KOPT-K1 (cell line): ENCODE measurements at regions not wholly inside any gene's neighbourhood (a gene's known extent, or its start where the extent isn't known, plus 50 kb on each side); places are given as distances from the start of the nearest gene placed in this dataset.

ENCODE experiments used
- H3K27ac ChIP-seq: fragments of 200-600 bp; sonication (generic); 2 replicates; pipeline ENCODE4 v1.5.1; 2016; ENCODE audit warnings: antibody characterized with exemption, mild to moderate bottlenecking, low read depth, low read length; ENCODE audit not compliant: poor library complexity, severe bottlenecking
- H3K36me3 ChIP-seq: fragments of 200-600 bp; sonication (generic); 2 replicates; pipeline ENCODE4 v1.5.1; 2017; ENCODE audit warnings: antibody characterized with exemption, mild to moderate bottlenecking, low read length, moderate library complexity; ENCODE audit not compliant: insufficient read depth
- H3K9me3 ChIP-seq: fragments of 200-600 bp; sonication (generic); 2 replicates; pipeline ENCODE4 v1.5.1; 2017; ENCODE audit warnings: antibody characterized with exemption, low read length, mild to moderate bottlenecking; ENCODE audit not compliant: insufficient read depth, poor library complexity, severe bottlenecking

- Histone ChIP-seq H3K9me3 (no peaks in the 10 kb centered on the region), H3K36me3 (no peaks in the 10 kb centered on the region), H3K27ac (no peak overlapping the region)
Observed at GRCh38 chr13:71261256-71261655, 605.7 kb downstream of the DACH1 start.

GRCh38 chr13:71260246-71260645, 606.8 kb downstream of the DACH1 start:
- no peaks in the 10 kb centered on the region for H3K36me3 ChIP-seq
- H3K9me3 ChIP-seq = no peaks in the 10 kb centered on the region
- no peak overlapping the region for H3K27ac ChIP-seq

- H3K9me3 ChIP-seq = no peaks in the 10 kb centered on the region
- no peaks in the 10 kb centered on the region for H3K36me3 ChIP-seq
Observed at GRCh38 chr13:71255633-71256032, 611.4 kb downstream of the DACH1 start.

GRCh38 chr13:71254384-71254783, 612.6 kb downstream of the DACH1 start:
- Histone ChIP-seq H3K9me3 (no peaks in the 10 kb centered on the region), H3K27ac (no peak overlapping the region), H3K36me3 (no peaks in the 10 kb centered on the region)

More at GRCh38 chr13:71255633-71256032, 611.4 kb downstream of the DACH1 start:
- no peak overlapping the region for H3K27ac ChIP-seq

DNA sequence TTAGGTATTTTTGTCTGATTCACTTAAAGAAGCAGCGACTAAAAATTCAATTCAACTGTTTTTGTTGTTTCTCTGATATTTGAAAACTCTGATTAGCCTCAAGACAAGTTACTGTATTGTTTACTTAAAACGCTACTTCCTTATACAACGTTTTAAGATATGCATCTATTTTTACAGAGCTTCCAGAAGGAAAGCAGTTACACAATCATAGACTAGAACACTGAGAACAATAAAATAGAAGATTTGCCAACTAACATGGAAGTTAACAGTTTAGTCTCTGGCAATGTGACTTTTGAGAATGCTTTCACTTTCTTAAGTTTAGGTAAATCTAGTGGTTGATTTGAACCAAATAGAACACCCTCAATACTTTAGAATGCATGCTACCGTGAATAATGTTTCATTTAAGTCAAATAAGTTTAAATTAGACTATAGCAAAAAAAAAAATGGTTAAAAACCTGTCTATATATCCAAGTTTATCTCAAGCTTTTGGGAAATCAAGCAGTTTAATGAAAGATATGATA, 614.8 kb downstream of the DACH1 start:
- Histone ChIP-seq H3K9me3 (no peaks in the 10 kb centered on the region), H3K36me3 (no peaks in the 10 kb centered on the region), H3K27ac (no peak overlapping the region)

- Histone ChIP-seq H3K9me3 (no peaks in the 10 kb centered on the region), H3K27ac (no peak overlapping the region), H3K36me3 (no peaks in the 10 kb centered on the region)
Observed at GRCh38 chr13:71251292-71251951, 615.6 kb downstream of the DACH1 start.

GRCh38 chr13:71249011-71249410, 618.0 kb downstream of the DACH1 start:
- no peak overlapping the region for H3K27ac ChIP-seq
- H3K36me3 ChIP-seq = no peaks in the 10 kb centered on the region
- H3K9me3 ChIP-seq = no peaks in the 10 kb centered on the region

DNA sequence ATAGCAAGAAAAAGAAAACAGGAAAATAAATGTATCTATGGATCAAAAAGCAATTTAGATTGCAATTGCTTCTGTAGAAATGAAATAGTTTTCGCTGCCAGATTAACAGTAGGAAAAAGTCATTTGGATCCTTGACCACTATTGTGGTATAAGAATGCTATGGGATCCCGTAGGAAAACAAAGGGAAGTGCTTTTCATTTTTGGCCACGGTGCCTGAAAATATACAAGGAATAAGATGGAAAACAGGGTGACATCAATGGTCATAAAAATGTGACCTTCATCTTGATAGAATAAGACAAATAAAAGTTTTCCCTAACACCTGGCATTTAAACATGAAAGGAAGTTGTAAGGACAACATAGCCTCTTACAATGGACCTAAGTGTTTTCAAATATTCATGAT, 622.8 kb downstream of the DACH1 start:
- Histone ChIP-seq H3K36me3 (no peaks in the 10 kb centered on the region), H3K9me3 (no peaks in the 10 kb centered on the region), H3K27ac (no peak overlapping the region)

DNA sequence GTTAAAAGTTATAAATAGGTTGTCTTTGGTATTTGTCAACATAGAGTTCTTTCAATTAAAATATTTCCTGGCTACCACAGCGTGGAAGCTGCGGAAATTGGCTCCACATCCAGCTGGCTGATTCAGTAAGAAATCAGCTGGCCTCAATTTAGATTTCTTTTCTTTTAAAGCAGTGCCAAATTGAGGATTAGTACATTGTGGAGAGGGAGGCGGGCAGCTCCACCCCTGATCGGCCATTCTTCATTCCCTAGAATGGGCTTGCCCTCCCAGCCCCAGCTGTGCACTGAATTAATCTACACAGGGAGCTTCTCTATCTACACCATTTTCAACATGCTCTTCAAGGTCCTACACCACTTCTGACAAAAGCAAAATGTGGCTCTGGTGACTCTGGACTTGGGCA, 624.8 kb downstream of the DACH1 start:
- Histone ChIP-seq H3K9me3 (no peaks in the 10 kb centered on the region), H3K36me3 (no peaks in the 10 kb centered on the region), H3K27ac (no peak overlapping the region)

DNA sequence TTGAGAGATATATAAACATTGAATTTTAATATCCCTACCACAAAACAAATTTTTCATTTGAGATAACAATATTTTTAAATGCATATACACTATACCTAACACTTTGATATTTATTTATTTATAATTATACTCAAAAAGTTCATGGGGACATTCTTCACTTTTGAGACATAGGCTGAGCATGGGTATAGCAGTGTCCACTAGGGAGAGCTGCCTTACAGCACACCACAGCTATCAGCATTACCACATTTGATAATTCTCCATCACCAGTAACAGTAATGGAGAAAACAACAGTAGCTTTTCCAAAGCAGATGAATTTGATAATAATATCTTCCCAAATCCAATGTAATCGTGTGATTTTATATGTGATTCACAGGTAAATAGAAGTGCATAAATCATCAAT, 626.1 kb downstream of the DACH1 start:
- no peak overlapping the region for H3K27ac ChIP-seq

GRCh38 chr13:71237332-71237731, 629.7 kb downstream of the DACH1 start:
- H3K9me3 ChIP-seq = no peaks in the 10 kb centered on the region
- H3K27ac ChIP-seq = no peak overlapping the region
- H3K36me3 ChIP-seq = no peaks in the 10 kb centered on the region

More for the DNA sequence above, 626.1 kb downstream of the DACH1 start:
- Histone ChIP-seq H3K36me3 (no peaks in the 10 kb centered on the region), H3K9me3 (no peaks in the 10 kb centered on the region)

GRCh38 chr13:71219698-71220415, 647.1 kb downstream of the DACH1 start:
- Histone ChIP-seq H3K36me3 (no peaks in the 10 kb centered on the region), H3K27ac (no peak overlapping the region), H3K9me3 (no peaks in the 10 kb centered on the region)

DNA sequence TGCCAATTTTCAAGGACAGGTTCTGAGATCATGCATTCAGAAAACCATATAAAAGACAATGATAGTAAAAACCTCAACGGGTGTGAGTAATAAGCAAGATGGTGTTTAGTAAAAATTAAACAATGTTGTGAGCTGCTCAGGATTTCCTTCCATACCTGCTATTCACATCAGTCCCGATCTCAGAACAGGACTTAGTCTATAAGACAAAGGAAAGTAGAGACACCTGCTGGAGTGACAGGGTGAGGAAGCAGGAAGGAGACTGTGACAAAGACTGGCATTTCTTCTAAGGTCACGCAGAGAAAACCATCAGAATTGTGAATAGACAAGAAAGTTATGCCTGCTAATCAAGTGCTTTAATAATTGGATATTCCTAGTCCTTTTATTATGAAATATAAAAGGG, 648.0 kb downstream of the DACH1 start:
- no peaks in the 10 kb centered on the region for H3K9me3 ChIP-seq
- no peak overlapping the region for H3K27ac ChIP-seq
- H3K36me3 ChIP-seq = no peaks in the 10 kb centered on the region

- Histone ChIP-seq H3K36me3 (no peaks in the 10 kb centered on the region), H3K27ac (no peak overlapping the region), H3K9me3 (no peaks in the 10 kb centered on the region)
Observed at GRCh38 chr13:71217827-71218226, 649.2 kb downstream of the DACH1 start.

DNA sequence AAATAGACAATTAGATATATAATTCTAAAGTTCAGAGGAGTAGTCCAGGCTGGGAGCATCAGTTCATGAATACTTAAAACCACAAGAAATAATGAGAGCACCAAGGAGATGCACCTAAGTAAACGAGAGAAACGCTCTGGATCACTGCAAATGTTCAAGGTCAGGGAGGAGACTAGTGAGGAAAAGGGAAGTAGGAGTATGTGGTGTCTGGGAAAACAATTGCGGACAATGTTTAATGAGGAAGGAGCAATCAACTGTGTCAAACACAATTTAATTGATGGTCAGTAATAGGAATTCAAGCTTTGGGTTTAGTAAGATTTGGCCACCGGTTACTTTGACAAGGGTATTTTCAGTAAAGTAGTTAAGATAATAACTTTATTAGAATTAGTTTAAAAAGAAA, 652.2 kb downstream of the DACH1 start:
- Histone ChIP-seq H3K36me3 (no peaks in the 10 kb centered on the region), H3K27ac (no peak overlapping the region), H3K9me3 (no peaks in the 10 kb centered on the region)

DNA sequence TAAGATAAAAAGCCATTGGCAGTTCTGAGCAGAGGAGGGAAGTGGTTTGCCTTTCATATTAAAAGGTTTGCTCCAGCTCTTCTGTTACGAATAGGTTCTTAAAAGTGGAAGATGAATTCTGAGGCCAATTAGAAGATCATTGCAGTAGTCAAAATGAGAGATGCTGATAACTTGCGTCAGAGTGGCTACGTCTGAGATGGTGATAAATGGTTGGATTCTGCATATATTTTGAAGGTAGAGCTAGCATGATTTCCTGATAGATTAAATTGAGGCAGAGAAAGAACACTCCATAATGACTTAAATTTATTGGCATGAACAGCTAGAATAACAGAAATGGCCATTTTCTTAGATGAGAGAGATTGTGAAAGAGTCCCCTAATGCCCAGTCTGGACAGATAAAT, 652.6 kb downstream of the DACH1 start:
- no peaks in the 10 kb centered on the region for H3K9me3 ChIP-seq
- no peak overlapping the region for H3K27ac ChIP-seq
- no peaks in the 10 kb centered on the region for H3K36me3 ChIP-seq
